ENCODE measurements at regions not wholly inside any gene's neighbourhood (a gene's known extent, or its start where the extent isn't known, plus 50 kb on each side); places are given as distances from the start of the nearest gene placed in this dataset.
"Not testable (repeated sequence)": the region's sequence is repeated elsewhere in the genome, so short reads cannot be mapped to it uniquely, and the experiment has no call there.

- no peaks in the 10 kb centered on the region for H3K27me3 ChIP-seq (ENCODE audit: low read depth, low read length)
- no peak overlapping the region for H3K27ac ChIP-seq (ENCODE audit: low read length)
- H3K9me3 ChIP-seq (ENCODE audit: control insufficient read depth in 1 of 2, low read length in 2 of 2), result no peaks in the 10 kb centered on the region
- no peaks in the 10 kb centered on the region for H3K4me1 ChIP-seq (ENCODE audit: control insufficient read depth in 1 of 2, insufficient read depth in 2 of 2, low read length in 2 of 2)
- no peak overlapping the region for H3K4me3 ChIP-seq (ENCODE audit: low read depth in 1 of 2, low read length in 2 of 2)
- H3K36me3 ChIP-seq (ENCODE audit: control insufficient read depth in 1 of 2, insufficient read depth in 2 of 2, low read length in 2 of 2), result no peaks in the 10 kb centered on the region
Measured at GRCh38 chr3:25910997-25911396, 121.1 kb downstream of the OXSM start.

- Histone ChIP-seq H3K27ac (ENCODE audit: low read length) (no peak overlapping the region), H3K4me1 (ENCODE audit: control insufficient read depth in 1 of 2, insufficient read depth in 2 of 2, low read length in 2 of 2) (no peaks in the 10 kb centered on the region), H3K36me3 (ENCODE audit: control insufficient read depth in 1 of 2, insufficient read depth in 2 of 2, low read length in 2 of 2) (no peaks in the 10 kb centered on the region), H3K27me3 (ENCODE audit: low read depth, low read length) (no peaks in the 10 kb centered on the region), H3K4me3 (ENCODE audit: low read depth in 1 of 2, low read length in 2 of 2) (no peak overlapping the region), H3K9me3 (ENCODE audit: control insufficient read depth in 1 of 2, low read length in 2 of 2) (no peaks in the 10 kb centered on the region)
Measured at GRCh38 chr3:25911525-25912295, 121.8 kb downstream of the OXSM start.

GRCh38 chr3:25913179-25913578, 123.3 kb downstream of the OXSM start:
- Histone ChIP-seq H3K27me3 (ENCODE audit: low read depth, low read length) (no peaks in the 10 kb centered on the region), H3K27ac (ENCODE audit: low read length) (no peak overlapping the region), H3K4me3 (ENCODE audit: low read depth in 1 of 2, low read length in 2 of 2) (no peak overlapping the region), H3K36me3 (ENCODE audit: control insufficient read depth in 1 of 2, insufficient read depth in 2 of 2, low read length in 2 of 2) (no peaks in the 10 kb centered on the region), H3K4me1 (ENCODE audit: control insufficient read depth in 1 of 2, insufficient read depth in 2 of 2, low read length in 2 of 2) (no peaks in the 10 kb centered on the region), H3K9me3 (ENCODE audit: control insufficient read depth in 1 of 2, low read length in 2 of 2) (no peaks in the 10 kb centered on the region)

- H3K27ac ChIP-seq (ENCODE audit: low read length), result no peak overlapping the region
- no peaks in the 10 kb centered on the region for H3K36me3 ChIP-seq (ENCODE audit: control insufficient read depth in 1 of 2, insufficient read depth in 2 of 2, low read length in 2 of 2)
- H3K9me3 ChIP-seq (ENCODE audit: control insufficient read depth in 1 of 2, low read length in 2 of 2), result no peaks in the 10 kb centered on the region
- H3K27me3 ChIP-seq (ENCODE audit: low read depth, low read length), result no peaks in the 10 kb centered on the region
- no peak overlapping the region for H3K4me3 ChIP-seq (ENCODE audit: low read depth in 1 of 2, low read length in 2 of 2)
- H3K4me1 ChIP-seq (ENCODE audit: control insufficient read depth in 1 of 2, insufficient read depth in 2 of 2, low read length in 2 of 2), result no peaks in the 10 kb centered on the region
Measured at GRCh38 chr3:25915673-25916072, 125.8 kb downstream of the OXSM start.

- no peak overlapping the region for H3K27ac ChIP-seq (ENCODE audit: low read length)
- H3K4me3 ChIP-seq (ENCODE audit: low read depth in 1 of 2, low read length in 2 of 2), result no peak overlapping the region
- no peaks in the 10 kb centered on the region for H3K27me3 ChIP-seq (ENCODE audit: low read depth, low read length)
- H3K4me1 ChIP-seq (ENCODE audit: control insufficient read depth in 1 of 2, insufficient read depth in 2 of 2, low read length in 2 of 2), result no peaks in the 10 kb centered on the region
- H3K36me3 ChIP-seq (ENCODE audit: control insufficient read depth in 1 of 2, insufficient read depth in 2 of 2, low read length in 2 of 2), result no peaks in the 10 kb centered on the region
- H3K9me3 ChIP-seq (ENCODE audit: control insufficient read depth in 1 of 2, low read length in 2 of 2), result no peaks in the 10 kb centered on the region
Measured at GRCh38 chr3:25916321-25916720, 126.4 kb downstream of the OXSM start.

- H3K27ac ChIP-seq (ENCODE audit: low read length); H3K27me3 ChIP-seq (ENCODE audit: low read depth, low read length); H3K36me3 ChIP-seq (ENCODE audit: control insufficient read depth in 1 of 2, insufficient read depth in 2 of 2, low read length in 2 of 2); H3K4me1 ChIP-seq (ENCODE audit: control insufficient read depth in 1 of 2, insufficient read depth in 2 of 2, low read length in 2 of 2); H3K4me3 ChIP-seq (ENCODE audit: low read depth in 1 of 2, low read length in 2 of 2): not testable (repeated sequence)
- H3K9me3 ChIP-seq (ENCODE audit: control insufficient read depth in 1 of 2, low read length in 2 of 2), result peaks cover 0 to 21% of the 10 kb centered on the region in 2 donors
Measured at GRCh38 chr3:25931967-25932366, 142.1 kb downstream of the OXSM start.

- H3K4me3 ChIP-seq (ENCODE audit: low read depth in 1 of 2, low read length in 2 of 2), result no peak overlapping the region
- peaks cover 0 to 3% of the 10 kb centered on the region in 2 donors for H3K9me3 ChIP-seq (ENCODE audit: control insufficient read depth in 1 of 2, low read length in 2 of 2)
- H3K27me3 ChIP-seq (ENCODE audit: low read depth, low read length), result no peaks in the 10 kb centered on the region
- H3K4me1 ChIP-seq (ENCODE audit: control insufficient read depth in 1 of 2, insufficient read depth in 2 of 2, low read length in 2 of 2), result no peaks in the 10 kb centered on the region
- no peaks in the 10 kb centered on the region for H3K36me3 ChIP-seq (ENCODE audit: control insufficient read depth in 1 of 2, insufficient read depth in 2 of 2, low read length in 2 of 2)
- no peak overlapping the region for H3K27ac ChIP-seq (ENCODE audit: low read length)
Measured at GRCh38 chr3:25938566-25939325, 148.9 kb downstream of the OXSM start.

GRCh38 chr3:25940935-25941334, 151.0 kb downstream of the OXSM start:
- H3K27me3 ChIP-seq (ENCODE audit: low read depth, low read length), result no peaks in the 10 kb centered on the region
- H3K36me3 ChIP-seq (ENCODE audit: control insufficient read depth in 1 of 2, insufficient read depth in 2 of 2, low read length in 2 of 2), result no peaks in the 10 kb centered on the region
- no peaks in the 10 kb centered on the region for H3K9me3 ChIP-seq (ENCODE audit: control insufficient read depth in 1 of 2, low read length in 2 of 2)
- H3K4me1 ChIP-seq (ENCODE audit: control insufficient read depth in 1 of 2, insufficient read depth in 2 of 2, low read length in 2 of 2), result no peaks in the 10 kb centered on the region
- H3K4me3 ChIP-seq (ENCODE audit: low read depth in 1 of 2, low read length in 2 of 2), result no peak overlapping the region
- H3K27ac ChIP-seq (ENCODE audit: low read length), result no peak overlapping the region

GRCh38 chr3:25944329-25944728, 154.4 kb downstream of the OXSM start:
- Histone ChIP-seq H3K9me3 (ENCODE audit: control insufficient read depth in 1 of 2, low read length in 2 of 2) (no peaks in the 10 kb centered on the region), H3K4me3 (ENCODE audit: low read depth in 1 of 2, low read length in 2 of 2) (no peak overlapping the region), H3K27ac (ENCODE audit: low read length) (no peak overlapping the region), H3K36me3 (ENCODE audit: control insufficient read depth in 1 of 2, insufficient read depth in 2 of 2, low read length in 2 of 2) (no peaks in the 10 kb centered on the region), H3K4me1 (ENCODE audit: control insufficient read depth in 1 of 2, insufficient read depth in 2 of 2, low read length in 2 of 2) (no peaks in the 10 kb centered on the region), H3K27me3 (ENCODE audit: low read depth, low read length) (no peaks in the 10 kb centered on the region)

- H3K4me1 ChIP-seq (ENCODE audit: control insufficient read depth in 1 of 2, insufficient read depth in 2 of 2, low read length in 2 of 2), result no peaks in the 10 kb centered on the region
Measured at GRCh38 chr3:25945366-25945765, 155.5 kb downstream of the OXSM start.

GRCh38 chr3:25945836-25946235, 155.9 kb downstream of the OXSM start:
- Histone ChIP-seq H3K27me3 (ENCODE audit: low read depth, low read length) (no peaks in the 10 kb centered on the region), H3K27ac (ENCODE audit: low read length) (no peak overlapping the region), H3K36me3 (ENCODE audit: control insufficient read depth in 1 of 2, insufficient read depth in 2 of 2, low read length in 2 of 2) (no peaks in the 10 kb centered on the region), H3K4me3 (ENCODE audit: low read depth in 1 of 2, low read length in 2 of 2) (no peak overlapping the region), H3K9me3 (ENCODE audit: control insufficient read depth in 1 of 2, low read length in 2 of 2) (no peaks in the 10 kb centered on the region), H3K4me1 (ENCODE audit: control insufficient read depth in 1 of 2, insufficient read depth in 2 of 2, low read length in 2 of 2) (no peaks in the 10 kb centered on the region)

More at GRCh38 chr3:25945366-25945765, 155.5 kb downstream of the OXSM start:
- no peaks in the 10 kb centered on the region for H3K9me3 ChIP-seq (ENCODE audit: control insufficient read depth in 1 of 2, low read length in 2 of 2)
- H3K27ac ChIP-seq (ENCODE audit: low read length), result no peak overlapping the region
- H3K36me3 ChIP-seq (ENCODE audit: control insufficient read depth in 1 of 2, insufficient read depth in 2 of 2, low read length in 2 of 2), result no peaks in the 10 kb centered on the region
- H3K4me3 ChIP-seq (ENCODE audit: low read depth in 1 of 2, low read length in 2 of 2), result no peak overlapping the region
- no peaks in the 10 kb centered on the region for H3K27me3 ChIP-seq (ENCODE audit: low read depth, low read length)

Data from muscle layer of duodenum (tissue), 2 donors.